DND-41 (cell line): ENCODE measurements at regions not wholly inside any gene's neighbourhood (a gene's known extent, or its start where the extent isn't known, plus 50 kb on each side); places are given as distances from the start of the nearest gene placed in this dataset.

Source experiments
- ATAC-seq: fragments of 200-7000 bp; cut with Tn5 transposase; 3 replicates; pipeline ENCODE4 v1.9.1; 2021; ENCODE audit warnings: low read depth; ENCODE audit not compliant: insufficient read depth
- DNase-seq: peaks from one replicate; pipeline ENCODE4 v3.0.0-alpha.2; 2020
- H2AFZ ChIP-seq: 2 replicates; pipeline ENCODE4 v1.6.0; 2012; ENCODE audit warnings: low read depth, low read length
- H3K27ac ChIP-seq: 2 replicates; pipeline ENCODE4 v1.5.1; 2012; ENCODE audit warnings: low read length, inconsistent platforms
- H3K27me3 ChIP-seq: fragments of 200-600 bp; sonication (generic); 2 replicates; pipeline ENCODE4 v1.6.0; 2012; ENCODE audit warnings: low read length, mild to moderate bottlenecking, inconsistent platforms; ENCODE audit not compliant: insufficient read depth, poor library complexity
- H3K36me3 ChIP-seq: 2 replicates; pipeline ENCODE4 v1.5.1; 2012; ENCODE audit warnings: low read length, inconsistent platforms; ENCODE audit not compliant: insufficient read depth
- H3K4me1 ChIP-seq: 2 replicates; pipeline ENCODE4 v1.5.1; 2012; ENCODE audit warnings: mild to moderate bottlenecking, low read length; ENCODE audit not compliant: insufficient read depth
- H3K4me2 ChIP-seq: 2 replicates; pipeline ENCODE4 v1.6.0; 2012; ENCODE audit warnings: mild to moderate bottlenecking, moderate library complexity, low read length, inconsistent platforms; ENCODE audit not compliant: insufficient read depth
- H3K4me3 ChIP-seq, 2 experiments: fragments of 200-600 bp in 1 of 2; shearing (Covaris generic) in 1 of 2; 2 replicates each; pipeline ENCODE4 v1.5.1; 2012 to 2016; ENCODE audit warnings: inconsistent platforms in 2 of 2, low read length in 2 of 2, mild to moderate bottlenecking in 2 of 2, low read depth in 1 of 2, moderate library complexity in 1 of 2
- H3K79me2 ChIP-seq: 2 replicates; pipeline ENCODE4 v1.6.0; 2012; ENCODE audit warnings: low read length, inconsistent platforms; ENCODE audit not compliant: insufficient read depth
- H3K9ac ChIP-seq: 2 replicates; pipeline ENCODE4 v1.6.0; 2012; ENCODE audit warnings: low read depth, mild to moderate bottlenecking, inconsistent platforms, low read length, moderate library complexity
- H3K9me3 ChIP-seq: 2 replicates; pipeline ENCODE4 v1.5.1; 2012; ENCODE audit warnings: low read length, moderate library complexity, mild to moderate bottlenecking, inconsistent platforms; ENCODE audit not compliant: insufficient read depth, severe bottlenecking
- H4K20me1 ChIP-seq: 2 replicates; pipeline ENCODE4 v1.6.0; 2012; ENCODE audit warnings: low read length; ENCODE audit not compliant: insufficient read depth
- CTCF ChIP-seq: IDR thresholded peaks from 2 replicates; pipeline ENCODE4 v1.5.1; 2012; ENCODE audit warnings: borderline replicate concordance, low read length, moderate library complexity, mild to moderate bottlenecking; ENCODE audit not compliant: poor library complexity, severe bottlenecking; ENCODE audit errors: extremely low read depth
- EZH2 ChIP-seq: IDR thresholded peaks from 3 replicates; pipeline ENCODE4 v1.6.1; 2012; ENCODE audit warnings: borderline replicate concordance, low read depth, mild to moderate bottlenecking, moderate library complexity, low read length, inconsistent platforms; ENCODE audit not compliant: severe bottlenecking

- Histone ChIP-seq H3K9me3 (no peaks in the 10 kb centered on the region), H2AFZ (no peak overlapping the region), H3K4me2 (no peak overlapping the region), H3K27ac (no peak overlapping the region), H3K36me3 (peaks cover 31% of the 10 kb centered on the region), H3K4me1 (no peaks in the 10 kb centered on the region), H3K79me2 (no peaks in the 10 kb centered on the region; the same call in 1 of the 2 replicates), H3K4me3 (no peak overlapping the region), H4K20me1 (peaks cover 13% of the 10 kb centered on the region), H3K27me3 (no peaks in the 10 kb centered on the region), H3K9ac (no peak overlapping the region)
- TF ChIP-seq CTCF (no peak), EZH2 (no peak)
- ATAC-seq = no peak
- DNase-seq = no peak
Observed at GRCh38 chr20:60354024-60354580, 395.9 kb downstream of the CDH26 start.

GRCh38 chr20:60358101-60358500 is 399.9 kb downstream of the CDH26 start:
- Histone ChIP-seq H3K27me3 (no peaks in the 10 kb centered on the region), H4K20me1 (peaks cover 4% of the 10 kb centered on the region), H3K27ac (no peak overlapping the region; the same call in 1 of the 2 replicates), H3K36me3 (peaks cover 43% of the 10 kb centered on the region), H2AFZ (no peak overlapping the region), H3K79me2 (no peaks in the 10 kb centered on the region), H3K4me2 (no peak overlapping the region), H3K9me3 (no peaks in the 10 kb centered on the region), H3K4me1 (no peaks in the 10 kb centered on the region), H3K4me3 (no peak overlapping the region), H3K9ac (no peak overlapping the region)
- TF ChIP-seq CTCF (peak; percentile 15), EZH2 (no peak)
- ATAC-seq = no peak; the same call in 2 of the 3 replicates
- DNase-seq = no peak

GRCh38 chr20:60359010-60359409 is 400.8 kb downstream of the CDH26 start:
- DNase-seq (no peak), ATAC-seq (no peak)
- H4K20me1 ChIP-seq = no peaks in the 10 kb centered on the region
- no peak overlapping the region for H3K4me2 ChIP-seq
- no peaks in the 10 kb centered on the region for H3K9me3 ChIP-seq
- H3K27ac ChIP-seq = no peak overlapping the region
- no peaks in the 10 kb centered on the region for H3K27me3 ChIP-seq
- H3K4me1 ChIP-seq = no peaks in the 10 kb centered on the region
- no peak overlapping the region for H2AFZ ChIP-seq
- H3K36me3 ChIP-seq = peaks cover 50% of the 10 kb centered on the region
- H3K79me2 ChIP-seq = no peaks in the 10 kb centered on the region
- TF ChIP-seq CTCF (no peak), EZH2 (no peak)
- no peak overlapping the region for H3K4me3 ChIP-seq
- H3K9ac ChIP-seq = no peak overlapping the region
